ENCODE measurements at regions not wholly inside any gene's neighbourhood (a gene's known extent, or its start where the extent isn't known, plus 50 kb on each side); places are given as distances from the start of the nearest gene placed in this dataset.

GRCh38 chr1:242613266-242613815 is 88.8 kb upstream of the PLD5 start:
- no TSS peak for BruUV-seq (replicated peaks)

GRCh38 chr1:242610209-242610608 is 85.7 kb upstream of the PLD5 start:
- no TSS peak for BruUV-seq (replicated peaks)
- CTCF ChIA-PET (ENCODE audit: unreplicated experiment): no interaction called here
- Histone ChIP-seq H3K36me3 (ENCODE audit: insufficient read depth, low read length) (no peaks in the 10 kb centered on the region), H3K79me2 (ENCODE audit: insufficient read depth, low read depth, low read length) (no peaks in the 10 kb centered on the region), H3K4me1 (ENCODE audit: insufficient read depth, low read length, poor library complexity, severe bottlenecking) (no peaks in the 10 kb centered on the region), H3K4me2 (ENCODE audit: low read length) (no peak overlapping the region), H3K27ac (ENCODE audit: low read depth, low read length, poor library complexity, severe bottlenecking) (no peak overlapping the region), H3K4me3 (ENCODE audit: low read depth, low read length, poor library complexity, severe bottlenecking) (no peak overlapping the region), H3K9me3 (ENCODE audit: low read length) (no peaks in the 10 kb centered on the region), H4K20me1 (ENCODE audit: insufficient read depth, low read length) (no peaks in the 10 kb centered on the region), H2AFZ (ENCODE audit: low read length) (no peak overlapping the region), H3K9me2 (ENCODE audit: insufficient read depth, low read length) (no peaks in the 10 kb centered on the region)
- TF ChIP-seq CTCF (conservative IDR thresholded peaks at IDR 0.05; ENCODE audit: low read length) (no peak), EZH2phosphoT487 (IDR thresholded peaks at IDR 0.05; ENCODE audit: borderline replicate concordance, low read depth, low read length) (no peak)
- POLR2A ChIA-PET: no interaction called here
- intact Hi-C loops (cut with micrococcal nuclease; ENCODE audit: unreplicated experiment): no loop called here
- DNase-seq (ENCODE audit: low spot score): no peak

More at GRCh38 chr1:242613266-242613815, 88.8 kb upstream of the PLD5 start:
- H3K9me3 ChIP-seq (ENCODE audit: low read length): no peaks in the 10 kb centered on the region
- no peaks in the 10 kb centered on the region for H4K20me1 ChIP-seq (ENCODE audit: insufficient read depth, low read length)
- H3K9me2 ChIP-seq (ENCODE audit: insufficient read depth, low read length): no peaks in the 10 kb centered on the region
- H3K4me2 ChIP-seq (ENCODE audit: low read length): no peak overlapping the region
- ChIA-PET CTCF (ENCODE audit: unreplicated experiment) (no interaction called here), POLR2A (interaction anchor here (1.0 kb wide), 1 partner anchor 35 kb away, joined by 3 read pairs; no protein-coding TSS in a partner anchor)
- H3K36me3 ChIP-seq (ENCODE audit: insufficient read depth, low read length): no peaks in the 10 kb centered on the region
- H2AFZ ChIP-seq (ENCODE audit: low read length): no peak overlapping the region
- no peak for TF ChIP-seq EZH2phosphoT487 (IDR thresholded peaks at IDR 0.05; ENCODE audit: borderline replicate concordance, low read depth, low read length)
- TF ChIP-seq CTCF (conservative IDR thresholded peaks at IDR 0.05; ENCODE audit: low read length): no peak
- no peaks in the 10 kb centered on the region for H3K4me1 ChIP-seq (ENCODE audit: insufficient read depth, low read length, poor library complexity, severe bottlenecking)
- no peak overlapping the region for H3K27ac ChIP-seq (ENCODE audit: low read depth, low read length, poor library complexity, severe bottlenecking)
- no peak overlapping the region for H3K4me3 ChIP-seq (ENCODE audit: low read depth, low read length, poor library complexity, severe bottlenecking)
- DNase-seq (ENCODE audit: low spot score): no peak
- no peaks in the 10 kb centered on the region for H3K79me2 ChIP-seq (ENCODE audit: insufficient read depth, low read depth, low read length)
- intact Hi-C loops (cut with micrococcal nuclease; ENCODE audit: unreplicated experiment): no loop called here

GRCh38 chr1:242605521-242605920 is 81.0 kb upstream of the PLD5 start:
- H2AFZ ChIP-seq (ENCODE audit: low read length): no peak overlapping the region
- H3K79me2 ChIP-seq (ENCODE audit: insufficient read depth, low read depth, low read length): no peaks in the 10 kb centered on the region
- no peak overlapping the region for H3K4me2 ChIP-seq (ENCODE audit: low read length)
- ChIA-PET CTCF (ENCODE audit: unreplicated experiment) (no interaction called here), POLR2A (interaction anchor here (0.6 kb wide), 1 partner anchor 1830 kb away, joined by 3 read pairs; no protein-coding TSS in a partner anchor)
- no peaks in the 10 kb centered on the region for H3K4me1 ChIP-seq (ENCODE audit: insufficient read depth, low read length, poor library complexity, severe bottlenecking)
- no peak for DNase-seq (ENCODE audit: low spot score)
- intact Hi-C loops (cut with micrococcal nuclease; ENCODE audit: unreplicated experiment): no loop called here
- no peak overlapping the region for H3K4me3 ChIP-seq (ENCODE audit: low read depth, low read length, poor library complexity, severe bottlenecking)
- H3K27ac ChIP-seq (ENCODE audit: low read depth, low read length, poor library complexity, severe bottlenecking): no peak overlapping the region
- no TSS peak for BruUV-seq (replicated peaks)
- no peaks in the 10 kb centered on the region for H3K9me2 ChIP-seq (ENCODE audit: insufficient read depth, low read length)
- H4K20me1 ChIP-seq (ENCODE audit: insufficient read depth, low read length): no peaks in the 10 kb centered on the region
- H3K36me3 ChIP-seq (ENCODE audit: insufficient read depth, low read length): no peaks in the 10 kb centered on the region
- H3K9me3 ChIP-seq (ENCODE audit: low read length): no peaks in the 10 kb centered on the region
- TF ChIP-seq EZH2phosphoT487 (IDR thresholded peaks at IDR 0.05; ENCODE audit: borderline replicate concordance, low read depth, low read length) (no peak), CTCF (conservative IDR thresholded peaks at IDR 0.05; ENCODE audit: low read length) (no peak)

Measured in OCI-LY7 (cell line).